Aorta (tissue), 5 donors: ENCODE measurements at regions not wholly inside any gene's neighbourhood (a gene's known extent, or its start where the extent isn't known, plus 50 kb on each side); places are given as distances from the start of the nearest gene placed in this dataset.

Experiments used
- ATAC-seq: fragments of 200-7000 bp; cut with Tn5 transposase; one replicate; pipeline ENCODE4 v1.9.1; 2022; ENCODE audit warnings: moderate library complexity; ENCODE audit not compliant: low FRiP score
- DNase-seq, 2 donors: peaks; one replicate each; pipeline ENCODE4 v3.0.0-alpha.2; 2020
- H3K27ac ChIP-seq, 2 donors: one replicate each; pipeline ENCODE4 v1.5.1; 2013; ENCODE audit warnings: low read length in 2 of 2, mild to moderate bottlenecking in 2 of 2, moderate library complexity in 2 of 2, control low read depth in 1 of 2, inconsistent platforms in 1 of 2, low read depth in 1 of 2
- H3K27me3 ChIP-seq, 2 donors: one replicate each; pipeline ENCODE4 v1.6.1; 2013; ENCODE audit warnings: control low read depth in 1 of 2, low read length in 1 of 2, mild to moderate bottlenecking in 1 of 2, moderate library complexity in 1 of 2; ENCODE audit not compliant: insufficient read depth in 2 of 2, control insufficient read depth in 1 of 2
- H3K36me3 ChIP-seq, 2 donors: one replicate each; pipeline ENCODE4 v1.6.1; 2013; ENCODE audit warnings: control low read depth in 1 of 2, low read length in 1 of 2, mild to moderate bottlenecking in 1 of 2; ENCODE audit not compliant: insufficient read depth in 2 of 2, control insufficient read depth in 1 of 2
- H3K4me1 ChIP-seq, 2 donors: one replicate each; pipeline ENCODE4 v1.6.1; 2013; ENCODE audit warnings: low read length in 2 of 2, control low read depth in 1 of 2, mild to moderate bottlenecking in 1 of 2, moderate library complexity in 1 of 2; ENCODE audit not compliant: insufficient read depth in 2 of 2, control insufficient read depth in 1 of 2
- H3K4me3 ChIP-seq, 2 donors: one replicate each; pipeline ENCODE4 v1.5.1; 2013; ENCODE audit warnings: low read length in 2 of 2, control low read depth in 1 of 2, mild to moderate bottlenecking in 1 of 2
- H3K9me3 ChIP-seq: one replicate; pipeline ENCODE4 v1.6.1; 2013; ENCODE audit warnings: mild to moderate bottlenecking, low read length; ENCODE audit not compliant: control insufficient read depth
- WGBS, 2 donors: extraction: QIAGEN DNeasy Blood & Tissue Kit; methylation state at CpG; one replicate each; pipeline ENCODE4 v1.1.7; 2013; 5-methylcytosine and 5-hydroxymethylcytosine counted together
- intact Hi-C, 2 donors: fragments of 100-400 bp; cut with DNase I; formaldehyde crosslinking; loops; one replicate each; pipeline versions ENCODE4 v1.14.2 to v1.15.0; 2022
- donor health status: healthy with polysubstance abuse.
- donor health status: Bipolar disorder and iron deficiency.
- donor health status: DM: no; HTN: no; CAD: no.
- donor health status: DM: no; HTN: no; CAD: no.
- donor health status: DM: yes; HTN: yes; CAD: no.

DNA sequence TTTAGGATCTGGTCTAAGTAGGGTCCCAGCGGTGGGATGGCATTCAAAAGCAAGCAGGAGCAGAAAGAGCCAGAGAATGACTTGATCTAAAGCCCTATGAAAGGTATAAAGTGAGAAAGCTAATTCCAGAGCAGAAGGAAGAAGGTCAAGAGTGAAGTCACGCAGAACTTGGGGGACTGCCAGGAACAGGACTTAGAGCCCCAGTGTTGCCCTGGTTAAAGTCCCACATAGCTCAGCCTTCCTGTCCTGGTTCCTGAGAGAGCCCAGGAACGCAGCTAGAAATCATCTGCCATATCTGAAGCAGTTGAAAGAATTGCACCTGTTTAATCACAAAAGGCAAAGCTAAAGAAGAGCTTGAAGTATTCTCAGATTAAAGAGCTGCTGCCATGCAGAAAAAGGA, 160.6 kb upstream of the ATP1B1 start:
- Histone ChIP-seq H3K36me3 (no peaks in the 10 kb centered on the region), H3K27me3 (no peaks in the 10 kb centered on the region), H3K9me3 (no peaks in the 10 kb centered on the region), H3K4me1 (no peaks in the 10 kb centered on the region), H3K27ac (no peak overlapping the region), H3K4me3 (no peak overlapping the region)
- intact Hi-C loops = no loop called here
- 13 to 16% methylated on average over 3 of the region's 3 CpGs for WGBS, 2 donors
- DNase-seq (peak in 1 of 2 donors; percentile 64), ATAC-seq (no peak)

DNA sequence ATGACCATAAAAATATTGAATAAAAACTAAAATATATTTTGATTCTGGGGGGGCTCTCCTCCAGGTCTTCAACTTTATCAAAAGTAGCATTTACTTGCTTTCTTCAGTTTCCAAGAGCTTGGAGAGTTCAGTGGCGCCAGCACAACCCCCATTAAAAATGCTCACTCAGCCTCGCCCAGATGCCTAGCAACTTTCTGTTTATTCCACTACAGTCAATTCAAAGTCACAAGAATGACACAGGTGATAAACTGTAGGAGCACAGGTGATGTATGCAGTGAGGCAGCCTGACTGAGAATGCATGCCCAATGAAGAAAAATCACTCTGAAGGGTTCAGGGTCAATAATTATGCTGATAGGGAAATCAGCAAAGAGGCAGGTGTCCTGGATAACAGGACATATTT, 159.4 kb upstream of the ATP1B1 start:
- DNase-seq = no peak
- no peak overlapping the region for H3K4me3 ChIP-seq
- no peaks in the 10 kb centered on the region for H3K27me3 ChIP-seq
- no peak for ATAC-seq
- no peaks in the 10 kb centered on the region for H3K9me3 ChIP-seq
- H3K36me3 ChIP-seq = no peaks in the 10 kb centered on the region
- H3K4me1 ChIP-seq = no peaks in the 10 kb centered on the region
- no peak overlapping the region for H3K27ac ChIP-seq
- WGBS, 2 donors = 93 to 98% methylated on average over 2 of the region's 2 CpGs
- intact Hi-C loops = no loop called here

- intact Hi-C loops = no loop called here
- Histone ChIP-seq H3K27ac (no peak overlapping the region), H3K4me3 (no peak overlapping the region), H3K36me3 (no peaks in the 10 kb centered on the region), H3K4me1 (no peaks in the 10 kb centered on the region), H3K9me3 (no peaks in the 10 kb centered on the region), H3K27me3 (no peaks in the 10 kb centered on the region)
- ATAC-seq (no peak), DNase-seq (no peak)
These were observed 156.8 kb upstream of the ATP1B1 start for GRCh38 chr1:168949672-168950071.

- 81 to 93% methylated on average over 2 of the region's 2 CpGs for WGBS, 2 donors
These were observed 148.7 kb upstream of the ATP1B1 start for GRCh38 chr1:168957818-168958217.

GRCh38 chr1:168958562-168959289, 147.8 kb upstream of the ATP1B1 start:
- Histone ChIP-seq H3K9me3 (no peaks in the 10 kb centered on the region), H3K36me3 (no peaks in the 10 kb centered on the region), H3K27me3 (no peaks in the 10 kb centered on the region), H3K27ac (no peak overlapping the region), H3K4me3 (no peak overlapping the region), H3K4me1 (no peaks in the 10 kb centered on the region)
- intact Hi-C loops = no loop called here
- 60 to 78% methylated on average over 5 of the region's 5 CpGs for WGBS, 2 donors
- ATAC-seq = no peak
- DNase-seq = no peak

More at GRCh38 chr1:168957818-168958217, 148.7 kb upstream of the ATP1B1 start:
- Histone ChIP-seq H3K27me3 (no peaks in the 10 kb centered on the region), H3K4me3 (no peak overlapping the region), H3K4me1 (no peaks in the 10 kb centered on the region), H3K9me3 (no peaks in the 10 kb centered on the region), H3K27ac (no peak overlapping the region), H3K36me3 (no peaks in the 10 kb centered on the region)
- DNase-seq (no peak), ATAC-seq (no peak)
- intact Hi-C loops = no loop called here

- no peaks in the 10 kb centered on the region for H3K27me3 ChIP-seq
- DNase-seq (no peak), ATAC-seq (no peak)
- H3K36me3 ChIP-seq = no peaks in the 10 kb centered on the region
- intact Hi-C loops = no loop called here
- no peak overlapping the region for H3K4me3 ChIP-seq
- WGBS, 2 donors = 86 to 88% methylated on average over 2 of the region's 2 CpGs
- H3K4me1 ChIP-seq = no peaks in the 10 kb centered on the region
- H3K9me3 ChIP-seq = no peaks in the 10 kb centered on the region
- H3K27ac ChIP-seq = no peak overlapping the region
These were observed 147.1 kb upstream of the ATP1B1 start for GRCh38 chr1:168959382-168959781.

DNA sequence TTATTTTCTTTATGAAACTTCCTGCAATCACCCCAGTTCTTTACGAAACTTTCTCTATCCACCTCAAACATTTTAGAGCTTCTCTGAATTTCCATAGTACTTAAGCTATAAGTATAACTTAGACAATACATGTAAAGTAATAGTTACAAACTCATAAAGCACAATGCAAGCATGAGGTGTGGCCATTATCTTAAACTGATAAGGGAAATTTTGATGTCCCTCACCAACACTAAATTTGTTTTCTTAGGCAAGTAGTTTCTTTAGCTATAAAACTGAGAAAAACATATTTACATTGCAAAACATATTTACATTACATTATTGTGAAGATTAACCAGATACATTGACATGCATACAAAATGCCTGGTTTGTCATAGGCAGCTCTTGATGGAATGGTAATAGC, 146.4 kb upstream of the ATP1B1 start:
- DNase-seq (no peak), ATAC-seq (no peak)
- no peak overlapping the region for H3K27ac ChIP-seq
- 90 to 96% methylated on average over 1 of the region's 1 CpG for WGBS, 2 donors
- H3K4me3 ChIP-seq = no peak overlapping the region
- no peaks in the 10 kb centered on the region for H3K27me3 ChIP-seq
- no peaks in the 10 kb centered on the region for H3K36me3 ChIP-seq
- no peaks in the 10 kb centered on the region for H3K4me1 ChIP-seq
- intact Hi-C loops = no loop called here
- no peaks in the 10 kb centered on the region for H3K9me3 ChIP-seq

GRCh38 chr1:168960595-168960994, 145.9 kb upstream of the ATP1B1 start:
- Histone ChIP-seq H3K4me3 (no peak overlapping the region), H3K9me3 (no peaks in the 10 kb centered on the region), H3K27ac (no peak overlapping the region), H3K4me1 (no peaks in the 10 kb centered on the region), H3K27me3 (no peaks in the 10 kb centered on the region), H3K36me3 (no peaks in the 10 kb centered on the region)
- intact Hi-C loops = no loop called here
- 82 to 84% methylated on average over 1 of the region's 1 CpG for WGBS, 2 donors
- no peak for DNase-seq
- no peak for ATAC-seq

- WGBS, 2 donors = 83 to 88% methylated on average over 2 of the region's 2 CpGs
- ATAC-seq = no peak
- Histone ChIP-seq H3K4me1 (no peaks in the 10 kb centered on the region), H3K4me3 (no peak overlapping the region), H3K36me3 (no peaks in the 10 kb centered on the region), H3K27ac (no peak overlapping the region), H3K27me3 (no peaks in the 10 kb centered on the region), H3K9me3 (no peaks in the 10 kb centered on the region)
- no peak for DNase-seq
- intact Hi-C loops = no loop called here
These were observed 142.9 kb upstream of the ATP1B1 start for GRCh38 chr1:168963601-168964000.
